ENCODE measurements at regions not wholly inside any gene's neighbourhood (a gene's known extent, or its start where the extent isn't known, plus 50 kb on each side); places are given as distances from the start of the nearest gene placed in this dataset.
"Not testable (repeated sequence)": the region's sequence is repeated elsewhere in the genome, so short reads cannot be mapped to it uniquely, and the experiment has no call there.

DNA sequence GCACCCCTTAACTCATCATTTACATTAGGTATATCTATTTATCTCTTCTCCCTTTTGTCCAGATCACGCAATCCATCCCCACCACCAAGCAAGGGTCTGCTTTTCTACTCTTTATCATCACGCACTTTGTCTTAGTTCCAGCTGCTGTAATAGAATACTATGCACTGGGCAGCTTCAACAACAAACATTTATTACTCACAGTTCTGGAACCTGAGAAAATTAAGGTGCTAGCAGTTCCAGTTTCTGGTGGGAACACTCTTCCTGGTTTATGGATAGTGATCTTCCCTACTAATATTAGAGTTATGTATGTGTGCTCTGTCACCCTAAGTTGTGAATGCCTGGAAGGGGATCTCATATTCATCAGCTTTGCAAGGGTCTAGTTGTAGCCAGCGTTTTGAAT lies 687.0 kb downstream of the NTRK3 start:
- H3K4me1 ChIP-seq (ENCODE audit: control insufficient read depth, insufficient read depth, low read length): no peaks in the 10 kb centered on the region
- no peaks in the 10 kb centered on the region for H3K36me3 ChIP-seq (ENCODE audit: control insufficient read depth, insufficient read depth, low read length)
- H3K4me3 ChIP-seq (ENCODE audit: low read depth, low read length): no peak overlapping the region
- no peaks in the 10 kb centered on the region for H3K9me3 ChIP-seq (ENCODE audit: control insufficient read depth, insufficient read depth, low read length)
- H3K27me3 ChIP-seq (ENCODE audit: control insufficient read depth, insufficient read depth, low read length): no peaks in the 10 kb centered on the region
- H3K9ac ChIP-seq (ENCODE audit: low read depth, low read length): no peak overlapping the region

DNA sequence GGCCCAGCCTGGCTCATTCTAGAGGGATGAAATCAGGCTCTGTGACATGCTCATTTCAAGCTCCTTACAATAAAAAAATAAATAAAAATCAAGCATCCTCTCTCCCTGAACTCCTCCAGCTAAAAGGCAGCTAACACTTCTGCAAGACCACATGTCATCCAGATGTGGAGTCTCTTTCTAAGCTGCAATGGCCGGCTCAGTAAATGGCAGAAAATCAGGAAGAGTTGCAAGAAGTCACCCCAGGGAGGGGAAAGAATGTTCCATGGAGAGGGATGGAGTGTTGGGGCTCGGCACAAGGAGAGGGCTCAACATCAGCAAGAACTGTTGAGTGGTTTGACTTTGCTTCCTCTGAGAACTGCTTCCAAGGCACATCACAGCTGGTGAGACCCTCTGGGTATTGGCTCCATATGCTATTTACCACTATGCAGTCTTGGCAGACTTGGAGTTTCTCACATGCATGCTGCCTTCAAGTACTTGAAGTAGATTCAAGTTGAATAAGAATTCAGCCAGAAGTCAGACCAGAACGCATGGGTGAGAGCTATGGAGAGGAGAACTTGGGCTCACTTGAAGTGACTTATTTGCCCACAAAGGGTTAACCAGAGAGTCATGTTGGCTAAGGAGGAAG lies 689.0 kb downstream of the NTRK3 start:
- Histone ChIP-seq H3K4me1 (ENCODE audit: control insufficient read depth, insufficient read depth, low read length) (no peaks in the 10 kb centered on the region), H3K27me3 (ENCODE audit: control insufficient read depth, insufficient read depth, low read length) (no peaks in the 10 kb centered on the region), H3K36me3 (ENCODE audit: control insufficient read depth, insufficient read depth, low read length) (no peaks in the 10 kb centered on the region), H3K4me3 (ENCODE audit: low read depth, low read length) (no peak overlapping the region), H3K9me3 (ENCODE audit: control insufficient read depth, insufficient read depth, low read length) (no peaks in the 10 kb centered on the region), H3K9ac (ENCODE audit: low read depth, low read length) (no peak overlapping the region)

DNA sequence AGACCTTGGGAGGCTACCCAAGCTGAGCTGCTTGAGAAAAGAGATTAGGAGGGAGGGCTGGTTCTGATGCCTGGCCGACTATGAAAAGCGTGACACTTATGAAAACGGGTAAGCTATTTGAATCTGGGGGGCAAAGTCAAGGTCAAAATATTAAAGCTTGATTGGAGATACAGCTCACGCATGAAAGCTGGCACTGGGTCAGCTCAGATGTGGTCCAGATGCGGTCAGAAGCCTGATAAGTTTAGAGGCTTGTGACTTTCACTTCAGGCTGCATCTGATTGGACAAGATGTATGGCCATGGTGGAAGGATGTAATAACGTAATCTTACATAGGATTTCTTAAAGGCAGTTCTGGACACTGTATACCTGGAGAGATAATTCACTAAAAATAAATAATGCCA lies 690.3 kb downstream of the NTRK3 start:
- no peak overlapping the region for H3K4me3 ChIP-seq (ENCODE audit: low read depth, low read length)
- H3K36me3 ChIP-seq (ENCODE audit: control insufficient read depth, insufficient read depth, low read length): no peaks in the 10 kb centered on the region

DNA sequence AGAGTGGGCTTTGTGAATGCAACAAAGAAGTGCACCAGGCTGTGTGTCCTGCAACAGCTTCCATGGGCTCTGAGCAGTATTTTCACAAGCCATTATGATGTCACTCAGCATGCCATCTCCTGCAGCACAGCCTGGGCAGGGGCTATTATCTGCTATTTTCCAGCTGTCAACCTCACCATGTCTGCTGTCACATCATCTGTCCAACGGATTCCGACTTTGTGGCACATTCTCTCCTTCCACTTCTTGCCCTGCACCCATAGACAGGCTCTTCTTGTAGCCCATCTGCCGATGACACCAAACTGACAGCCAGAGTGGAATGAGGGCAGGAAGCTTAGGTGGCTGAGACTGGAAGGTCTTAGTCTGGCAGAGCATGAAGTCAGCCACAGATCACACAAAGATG lies 691.9 kb downstream of the NTRK3 start:
- Histone ChIP-seq H3K27me3 (ENCODE audit: control insufficient read depth, insufficient read depth, low read length) (no peaks in the 10 kb centered on the region), H3K9ac (ENCODE audit: low read depth, low read length) (no peak overlapping the region), H3K36me3 (ENCODE audit: control insufficient read depth, insufficient read depth, low read length) (no peaks in the 10 kb centered on the region), H3K9me3 (ENCODE audit: control insufficient read depth, insufficient read depth, low read length) (no peaks in the 10 kb centered on the region), H3K4me1 (ENCODE audit: control insufficient read depth, insufficient read depth, low read length) (no peaks in the 10 kb centered on the region), H3K4me3 (ENCODE audit: low read depth, low read length) (no peak overlapping the region)

More for the DNA sequence above, 690.3 kb downstream of the NTRK3 start:
- no peaks in the 10 kb centered on the region for H3K4me1 ChIP-seq (ENCODE audit: control insufficient read depth, insufficient read depth, low read length)
- no peak overlapping the region for H3K9ac ChIP-seq (ENCODE audit: low read depth, low read length)
- H3K9me3 ChIP-seq (ENCODE audit: control insufficient read depth, insufficient read depth, low read length): no peaks in the 10 kb centered on the region
- no peaks in the 10 kb centered on the region for H3K27me3 ChIP-seq (ENCODE audit: control insufficient read depth, insufficient read depth, low read length)

GRCh38 chr15:87563869-87564268 lies 692.7 kb downstream of the NTRK3 start:
- H3K9me3 ChIP-seq (ENCODE audit: control insufficient read depth, insufficient read depth, low read length): no peaks in the 10 kb centered on the region
- H3K27me3 ChIP-seq (ENCODE audit: control insufficient read depth, insufficient read depth, low read length): no peaks in the 10 kb centered on the region
- H3K36me3 ChIP-seq (ENCODE audit: control insufficient read depth, insufficient read depth, low read length): no peaks in the 10 kb centered on the region
- H3K4me3 ChIP-seq (ENCODE audit: low read depth, low read length): no peak overlapping the region
- no peak overlapping the region for H3K9ac ChIP-seq (ENCODE audit: low read depth, low read length)
- no peaks in the 10 kb centered on the region for H3K4me1 ChIP-seq (ENCODE audit: control insufficient read depth, insufficient read depth, low read length)

GRCh38 chr15:87562203-87562602 lies 694.3 kb downstream of the NTRK3 start:
- H3K9me3 ChIP-seq (ENCODE audit: control insufficient read depth, insufficient read depth, low read length): no peaks in the 10 kb centered on the region
- no peaks in the 10 kb centered on the region for H3K36me3 ChIP-seq (ENCODE audit: control insufficient read depth, insufficient read depth, low read length)
- no peaks in the 10 kb centered on the region for H3K4me1 ChIP-seq (ENCODE audit: control insufficient read depth, insufficient read depth, low read length)
- H3K9ac ChIP-seq (ENCODE audit: low read depth, low read length): no peak overlapping the region
- H3K4me3 ChIP-seq (ENCODE audit: low read depth, low read length): no peak overlapping the region
- no peaks in the 10 kb centered on the region for H3K27me3 ChIP-seq (ENCODE audit: control insufficient read depth, insufficient read depth, low read length)

GRCh38 chr15:87561641-87562040 lies 694.9 kb downstream of the NTRK3 start:
- H3K36me3 ChIP-seq (ENCODE audit: control insufficient read depth, insufficient read depth, low read length): no peaks in the 10 kb centered on the region
- no peaks in the 10 kb centered on the region for H3K4me1 ChIP-seq (ENCODE audit: control insufficient read depth, insufficient read depth, low read length)
- no peak overlapping the region for H3K4me3 ChIP-seq (ENCODE audit: low read depth, low read length)
- H3K9me3 ChIP-seq (ENCODE audit: control insufficient read depth, insufficient read depth, low read length): no peaks in the 10 kb centered on the region
- no peak overlapping the region for H3K9ac ChIP-seq (ENCODE audit: low read depth, low read length)
- no peaks in the 10 kb centered on the region for H3K27me3 ChIP-seq (ENCODE audit: control insufficient read depth, insufficient read depth, low read length)

DNA sequence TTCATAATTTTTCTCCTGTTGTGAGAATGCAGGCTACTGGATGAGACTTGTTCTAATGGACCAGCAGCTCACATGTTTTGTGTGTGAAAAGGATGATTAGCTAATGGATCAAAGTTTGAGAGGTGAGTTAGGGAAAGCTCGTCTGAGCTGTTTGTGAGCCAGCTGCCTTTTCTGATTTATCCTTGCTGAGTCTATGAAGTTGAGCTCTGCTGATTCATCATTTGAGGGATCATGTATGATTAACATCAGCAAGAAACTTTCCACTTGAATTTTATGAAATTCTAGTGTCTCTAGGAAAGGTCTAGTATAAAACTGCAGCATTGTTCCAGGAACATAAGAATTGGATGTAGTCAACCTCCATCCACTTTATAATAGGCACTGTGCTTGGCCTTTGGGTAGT lies 698.7 kb downstream of the NTRK3 start:
- no peaks in the 10 kb centered on the region for H3K4me1 ChIP-seq (ENCODE audit: control insufficient read depth, insufficient read depth, low read length)
- H3K27me3 ChIP-seq (ENCODE audit: control insufficient read depth, insufficient read depth, low read length): no peaks in the 10 kb centered on the region
- H3K4me3 ChIP-seq (ENCODE audit: low read depth, low read length): no peak overlapping the region
- no peaks in the 10 kb centered on the region for H3K36me3 ChIP-seq (ENCODE audit: control insufficient read depth, insufficient read depth, low read length)
- H3K9ac ChIP-seq (ENCODE audit: low read depth, low read length): no peak overlapping the region
- H3K9me3 ChIP-seq (ENCODE audit: control insufficient read depth, insufficient read depth, low read length): no peaks in the 10 kb centered on the region

GRCh38 chr15:87556886-87557285 lies 699.7 kb downstream of the NTRK3 start:
- no peaks in the 10 kb centered on the region for H3K4me1 ChIP-seq (ENCODE audit: control insufficient read depth, insufficient read depth, low read length)
- H3K9me3 ChIP-seq (ENCODE audit: control insufficient read depth, insufficient read depth, low read length): no peaks in the 10 kb centered on the region

DNA sequence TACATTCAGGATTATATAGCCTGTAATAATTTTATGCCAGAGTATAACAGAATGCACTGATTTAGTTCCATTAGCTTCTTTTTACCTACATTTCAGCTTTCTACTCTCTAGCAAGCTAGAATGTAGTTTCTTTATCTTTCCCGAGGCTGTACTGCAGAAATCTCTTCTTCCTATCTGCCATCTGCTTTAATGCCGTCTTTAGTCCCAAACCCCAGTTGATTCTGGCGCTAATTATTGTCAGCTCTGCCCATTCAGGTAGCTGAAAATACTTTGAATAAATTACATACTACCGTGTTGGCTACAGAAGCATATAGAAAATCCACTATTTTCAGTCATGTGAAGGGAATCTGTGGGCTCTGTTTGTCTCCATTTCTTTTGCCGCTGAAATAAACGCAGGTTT lies 706.7 kb downstream of the NTRK3 start:
- Histone ChIP-seq H3K4me3 (ENCODE audit: low read depth, low read length) (no peak overlapping the region), H3K9me3 (ENCODE audit: control insufficient read depth, insufficient read depth, low read length) (no peaks in the 10 kb centered on the region), H3K4me1 (ENCODE audit: control insufficient read depth, insufficient read depth, low read length) (no peaks in the 10 kb centered on the region), H3K27me3 (ENCODE audit: control insufficient read depth, insufficient read depth, low read length) (no peaks in the 10 kb centered on the region), H3K36me3 (ENCODE audit: control insufficient read depth, insufficient read depth, low read length) (no peaks in the 10 kb centered on the region), H3K9ac (ENCODE audit: low read depth, low read length) (no peak overlapping the region)

More at GRCh38 chr15:87556886-87557285, 699.7 kb downstream of the NTRK3 start:
- Histone ChIP-seq H3K27me3 (ENCODE audit: control insufficient read depth, insufficient read depth, low read length) (no peaks in the 10 kb centered on the region), H3K36me3 (ENCODE audit: control insufficient read depth, insufficient read depth, low read length) (no peaks in the 10 kb centered on the region), H3K9ac (ENCODE audit: low read depth, low read length) (no peak overlapping the region), H3K4me3 (ENCODE audit: low read depth, low read length) (no peak overlapping the region)

- no peak overlapping the region for H3K9ac ChIP-seq (ENCODE audit: low read depth, low read length)
- no peaks in the 10 kb centered on the region for H3K27me3 ChIP-seq (ENCODE audit: control insufficient read depth, insufficient read depth, low read length)
- H3K36me3 ChIP-seq (ENCODE audit: control insufficient read depth, insufficient read depth, low read length): no peaks in the 10 kb centered on the region
- H3K4me3 ChIP-seq (ENCODE audit: low read depth, low read length): no peak overlapping the region
- H3K9me3 ChIP-seq (ENCODE audit: control insufficient read depth, insufficient read depth, low read length): no peaks in the 10 kb centered on the region
- no peaks in the 10 kb centered on the region for H3K4me1 ChIP-seq (ENCODE audit: control insufficient read depth, insufficient read depth, low read length)
Measured at GRCh38 chr15:87549296-87549695, 707.2 kb downstream of the NTRK3 start.

DNA sequence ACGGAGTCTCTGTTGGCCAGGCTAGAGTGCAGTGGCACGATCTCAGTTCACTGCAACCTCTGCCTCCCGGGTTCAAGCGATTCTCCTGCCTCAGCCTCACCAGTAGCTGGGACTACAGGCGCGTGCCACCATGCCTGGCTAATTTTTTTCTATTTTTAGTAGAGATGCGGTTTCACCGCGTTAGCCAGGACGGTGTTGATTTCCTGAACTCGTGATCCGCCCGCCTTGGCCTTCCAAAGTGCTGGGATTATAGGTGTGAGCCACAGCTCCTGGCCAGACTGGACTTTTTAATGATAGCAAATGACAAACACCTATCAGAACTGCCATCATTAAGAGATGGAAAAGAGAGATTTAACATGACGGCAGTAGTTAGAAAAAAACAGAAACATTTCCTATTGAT lies 707.9 kb downstream of the NTRK3 start:
- not testable (repeated sequence) for H3K4me3 ChIP-seq (ENCODE audit: low read depth, low read length); H3K9ac ChIP-seq (ENCODE audit: low read depth, low read length); H3K9me3 ChIP-seq (ENCODE audit: control insufficient read depth, insufficient read depth, low read length); H3K4me1 ChIP-seq (ENCODE audit: control insufficient read depth, insufficient read depth, low read length); H3K36me3 ChIP-seq (ENCODE audit: control insufficient read depth, insufficient read depth, low read length); H3K27me3 ChIP-seq (ENCODE audit: control insufficient read depth, insufficient read depth, low read length)
